Sigmoid colon (tissue), 4 donors: ENCODE measurements at regions not wholly inside any gene's neighbourhood (a gene's known extent, or its start where the extent isn't known, plus 50 kb on each side); places are given as distances from the start of the nearest gene placed in this dataset.

Source experiments
- POLR2A ChIP-seq, 2 donors: fragments of 450-650 bp; IDR thresholded peaks; one replicate each; pipeline ENCODE4 v1.6.1; 2016; ENCODE audit warnings: antibody characterized with exemption in 2 of 2, mild to moderate bottlenecking in 2 of 2, moderate library complexity in 2 of 2
- POLR2AphosphoS5 ChIP-seq, 4 donors: sonication (generic); formaldehyde crosslinking; IDR thresholded peaks; one replicate each; pipeline ENCODE4 v1.6.1; 2017; ENCODE audit warnings: antibody characterized with exemption in 4 of 4
- TF ChIP-seq, protein P1 (sequence below), 4 experiments: fragments of 450-650 bp in 3 of 4; fragments of 200-600 bp in 1 of 4; IDR thresholded peaks; one replicate each; pipeline ENCODE4 v1.5.1; 2016 to 2019; ENCODE audit warnings: antibody characterized with exemption in 4 of 4, mild to moderate bottlenecking in 3 of 4, moderate library complexity in 2 of 4

DNA sequence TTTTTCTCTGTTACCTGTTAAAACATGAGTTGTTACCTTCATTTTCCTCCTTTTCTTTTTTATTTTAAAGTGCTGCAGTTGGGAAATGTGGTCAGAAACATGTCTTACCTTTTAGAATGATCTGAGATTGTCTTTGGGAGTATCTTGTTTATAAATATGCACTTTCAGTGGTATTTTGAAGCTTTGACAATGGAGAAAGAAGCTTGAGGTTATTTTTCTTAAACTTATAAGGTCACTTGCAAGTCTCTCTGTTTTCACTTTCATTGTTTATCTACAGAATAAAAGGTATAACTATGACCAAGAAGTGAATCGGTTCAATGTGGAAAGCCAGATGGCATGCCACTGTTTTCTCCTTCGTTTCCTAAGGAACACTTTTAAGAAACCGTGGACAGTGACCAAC is 167.5 kb upstream of the SLC7A11 start:
- TF ChIP-seq POLR2A (IDR thresholded peaks at IDR 0.05) (no peak), POLR2AphosphoS5 (IDR thresholded peaks at IDR 0.05) (no peak)
- TF ChIP-seq, protein P1, sequence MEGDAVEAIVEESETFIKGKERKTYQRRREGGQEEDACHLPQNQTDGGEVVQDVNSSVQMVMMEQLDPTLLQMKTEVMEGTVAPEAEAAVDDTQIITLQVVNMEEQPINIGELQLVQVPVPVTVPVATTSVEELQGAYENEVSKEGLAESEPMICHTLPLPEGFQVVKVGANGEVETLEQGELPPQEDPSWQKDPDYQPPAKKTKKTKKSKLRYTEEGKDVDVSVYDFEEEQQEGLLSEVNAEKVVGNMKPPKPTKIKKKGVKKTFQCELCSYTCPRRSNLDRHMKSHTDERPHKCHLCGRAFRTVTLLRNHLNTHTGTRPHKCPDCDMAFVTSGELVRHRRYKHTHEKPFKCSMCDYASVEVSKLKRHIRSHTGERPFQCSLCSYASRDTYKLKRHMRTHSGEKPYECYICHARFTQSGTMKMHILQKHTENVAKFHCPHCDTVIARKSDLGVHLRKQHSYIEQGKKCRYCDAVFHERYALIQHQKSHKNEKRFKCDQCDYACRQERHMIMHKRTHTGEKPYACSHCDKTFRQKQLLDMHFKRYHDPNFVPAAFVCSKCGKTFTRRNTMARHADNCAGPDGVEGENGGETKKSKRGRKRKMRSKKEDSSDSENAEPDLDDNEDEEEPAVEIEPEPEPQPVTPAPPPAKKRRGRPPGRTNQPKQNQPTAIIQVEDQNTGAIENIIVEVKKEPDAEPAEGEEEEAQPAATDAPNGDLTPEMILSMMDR (IDR thresholded peaks at IDR 0.05): no peak
